G401.6 (cell line): ENCODE measurements at regions not wholly inside any gene's neighbourhood (a gene's known extent, or its start where the extent isn't known, plus 50 kb on each side); places are given as distances from the start of the nearest gene placed in this dataset.
"Not testable (repeated sequence)": the region's sequence is repeated elsewhere in the genome, so short reads cannot be mapped to it uniquely, and the experiment has no call there.

Source experiments
- FAIRE-seq: peaks from 2 replicates; lab custom pipeline; 2012; peaks lifted over from hg19 to GRCh38; lab: Jason Lieb, UNC

DNA sequence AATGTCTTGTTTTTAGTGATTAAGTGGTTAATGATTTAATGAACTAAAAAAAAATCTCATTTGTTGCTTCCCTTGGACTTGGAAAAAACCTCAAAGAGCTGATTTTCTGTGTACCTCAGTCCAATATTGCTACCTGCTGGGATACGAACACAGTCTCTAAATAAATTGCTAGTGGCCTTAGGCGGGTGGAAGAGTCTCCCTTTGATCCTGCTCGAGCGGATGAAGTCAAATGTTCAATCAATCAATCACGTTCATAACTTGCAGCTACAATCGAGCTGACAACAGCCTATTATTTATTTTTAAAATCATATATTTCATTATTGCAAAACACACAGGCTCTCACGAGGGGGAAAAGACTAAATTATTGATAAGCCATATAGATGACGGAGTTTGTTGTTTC is 57.3 kb upstream of the HABP2 start:
- no peak for FAIRE-seq

GRCh38 chr10:113496111-113497109 is 56.4 kb upstream of the HABP2 start:
- no peak for FAIRE-seq

DNA sequence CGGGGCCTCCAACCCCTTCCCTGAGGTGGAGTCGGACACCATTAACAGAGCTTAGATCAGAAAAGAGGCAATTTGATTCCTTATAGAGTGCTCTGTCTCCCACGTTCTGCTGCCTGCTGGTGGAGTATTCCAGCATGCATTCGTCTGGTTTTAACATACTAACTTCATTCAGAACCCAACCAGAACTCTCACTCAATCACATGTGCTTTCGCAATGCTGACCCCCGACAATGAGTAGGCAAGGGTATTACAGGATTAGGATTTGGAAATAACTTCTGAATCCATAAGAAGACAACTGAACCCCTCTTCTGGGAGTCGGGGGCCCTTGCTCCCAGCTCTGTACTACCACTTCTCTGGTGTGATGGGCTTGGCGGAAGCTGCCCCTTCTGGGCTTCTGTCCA is 55.7 kb upstream of the HABP2 start:
- FAIRE-seq: no peak

- no peak for FAIRE-seq
These were observed 53.9 kb upstream of the HABP2 start for GRCh38 chr10:113498997-113499396.

- FAIRE-seq: no peak
These were observed 53.0 kb upstream of the HABP2 start for GRCh38 chr10:113499806-113500205.

DNA sequence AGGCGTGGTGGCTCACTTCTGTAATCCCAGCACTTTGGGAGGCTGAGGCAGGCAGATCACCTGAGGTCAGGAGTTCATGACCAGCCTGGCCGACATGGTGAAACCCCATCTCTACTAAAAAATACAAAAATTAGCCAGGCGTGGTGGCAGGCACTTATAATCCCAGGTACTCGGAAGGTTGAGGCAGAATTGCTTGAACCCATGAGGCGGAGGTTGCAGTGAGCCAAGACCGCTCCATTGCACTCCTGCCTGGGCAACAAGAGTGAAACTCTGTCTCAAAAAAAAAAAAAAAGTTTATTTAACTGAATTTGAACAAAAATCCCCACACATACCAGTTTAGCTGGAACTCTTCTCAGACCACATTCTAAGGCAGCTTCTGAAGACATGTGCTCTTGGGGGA is 51.8 kb upstream of the HABP2 start:
- FAIRE-seq: not testable (repeated sequence)
